ENCODE measurements at regions not wholly inside any gene's neighbourhood (a gene's known extent, or its start where the extent isn't known, plus 50 kb on each side); places are given as distances from the start of the nearest gene placed in this dataset.
"Not testable (repeated sequence)": the region's sequence is repeated elsewhere in the genome, so short reads cannot be mapped to it uniquely, and the experiment has no call there.

- DNase-seq (ENCODE audit: low read depth in 2 of 2): peak in 1 of 2 donors; percentile 23
These were observed 131.7 kb downstream of the HHIPL2 start for GRCh38 chr1:222416001-222416791.

- no peak for DNase-seq (ENCODE audit: low read depth in 2 of 2)
These were observed 132.5 kb downstream of the HHIPL2 start for GRCh38 chr1:222415441-222415840.

- no peak for DNase-seq (ENCODE audit: low read depth in 2 of 2)
These were observed 133.8 kb downstream of the HHIPL2 start for GRCh38 chr1:222413991-222414549.

GRCh38 chr1:222413436-222413835 is 134.5 kb downstream of the HHIPL2 start:
- no peak for DNase-seq (ENCODE audit: low read depth in 2 of 2)

GRCh38 chr1:222404710-222405109 is 143.2 kb downstream of the HHIPL2 start:
- DNase-seq (ENCODE audit: low read depth in 2 of 2): no peak

GRCh38 chr1:222399197-222399596 is 148.7 kb downstream of the HHIPL2 start:
- no peak for DNase-seq (ENCODE audit: low read depth in 2 of 2)

- no peak for DNase-seq (ENCODE audit: low read depth in 2 of 2)
These were observed 153.7 kb downstream of the HHIPL2 start for GRCh38 chr1:222394224-222394623.

GRCh38 chr1:222392556-222392955 is 155.3 kb downstream of the HHIPL2 start:
- no peak for DNase-seq (ENCODE audit: low read depth in 2 of 2)

GRCh38 chr1:222390181-222390580 is 157.7 kb downstream of the HHIPL2 start:
- DNase-seq (ENCODE audit: low read depth in 2 of 2): no peak

GRCh38 chr1:222387007-222387814 is 160.7 kb downstream of the HHIPL2 start:
- no peak for DNase-seq (ENCODE audit: low read depth in 2 of 2)

GRCh38 chr1:222385955-222386354 is 161.9 kb downstream of the HHIPL2 start:
- no peak for DNase-seq (ENCODE audit: low read depth in 2 of 2)

GRCh38 chr1:222385262-222385661 is 162.6 kb downstream of the HHIPL2 start:
- DNase-seq (ENCODE audit: low read depth in 2 of 2): no peak

- no peak for DNase-seq (ENCODE audit: low read depth in 2 of 2)
These were observed 163.4 kb downstream of the HHIPL2 start for GRCh38 chr1:222384531-222384930.

GRCh38 chr1:222382171-222382570 is 165.7 kb downstream of the HHIPL2 start:
- no peak for DNase-seq (ENCODE audit: low read depth in 2 of 2)

GRCh38 chr1:222377428-222378088 is 170.3 kb downstream of the HHIPL2 start:
- no peak for DNase-seq (ENCODE audit: low read depth in 2 of 2)

GRCh38 chr1:222376791-222377190 is 171.1 kb downstream of the HHIPL2 start:
- not testable (repeated sequence) for DNase-seq (ENCODE audit: low read depth in 2 of 2)

GRCh38 chr1:222375701-222376100 is 172.2 kb downstream of the HHIPL2 start:
- no peak for DNase-seq (ENCODE audit: low read depth in 2 of 2)

- DNase-seq (ENCODE audit: low read depth in 2 of 2): no peak
These were observed 173.9 kb downstream of the HHIPL2 start for GRCh38 chr1:222373831-222374602.

GRCh38 chr1:222373216-222373615 is 174.7 kb downstream of the HHIPL2 start:
- DNase-seq (ENCODE audit: low read depth in 2 of 2): no peak

- no peak for DNase-seq (ENCODE audit: low read depth in 2 of 2)
These were observed 175.7 kb downstream of the HHIPL2 start for GRCh38 chr1:222372221-222372620.

GRCh38 chr1:222370913-222371675 is 176.8 kb downstream of the HHIPL2 start:
- DNase-seq (ENCODE audit: low read depth in 2 of 2): no peak
